ENCODE measurements at regions not wholly inside any gene's neighbourhood (a gene's known extent, or its start where the extent isn't known, plus 50 kb on each side); places are given as distances from the start of the nearest gene placed in this dataset.

GRCh38 chr15:70274255-70274880, 176.7 kb upstream of the TLE3 start:
- Histone ChIP-seq H3K9me3 (ENCODE audit: control insufficient read depth in 2 of 2, insufficient read depth in 1 of 2, low read depth in 1 of 2, low read length in 1 of 2) (no peaks in the 10 kb centered on the region), H3K4me3 (ENCODE audit: low read depth in 1 of 2, low read length in 2 of 2) (no peak overlapping the region), H3K4me1 (ENCODE audit: control insufficient read depth in 2 of 2, insufficient read depth in 2 of 2, low read length in 1 of 2) (peaks cover 4 to 16% of the 10 kb centered on the region in 2 donors), H3K27me3 (ENCODE audit: control insufficient read depth in 1 of 2, insufficient read depth in 2 of 2, low read length in 2 of 2) (no peaks in the 10 kb centered on the region), H3K27ac (ENCODE audit: low read depth in 2 of 2, low read length in 1 of 2) (no peak overlapping the region), H3K36me3 (ENCODE audit: control insufficient read depth in 2 of 2, insufficient read depth in 2 of 2, low read length in 1 of 2) (no peaks in the 10 kb centered on the region)
- WGBS, 2 donors: 80 to 89% methylated on average over 3 of the region's 3 CpGs

GRCh38 chr15:70273808-70274207, 176.1 kb upstream of the TLE3 start:
- Histone ChIP-seq H3K36me3 (ENCODE audit: control insufficient read depth in 2 of 2, insufficient read depth in 2 of 2, low read length in 1 of 2) (no peaks in the 10 kb centered on the region), H3K4me3 (ENCODE audit: low read depth in 1 of 2, low read length in 2 of 2) (no peak overlapping the region), H3K9me3 (ENCODE audit: control insufficient read depth in 2 of 2, insufficient read depth in 1 of 2, low read depth in 1 of 2, low read length in 1 of 2) (no peaks in the 10 kb centered on the region), H3K4me1 (ENCODE audit: control insufficient read depth in 2 of 2, insufficient read depth in 2 of 2, low read length in 1 of 2) (peaks cover 4 to 20% of the 10 kb centered on the region in 2 donors), H3K27ac (ENCODE audit: low read depth in 2 of 2, low read length in 1 of 2) (no peak overlapping the region), H3K27me3 (ENCODE audit: control insufficient read depth in 1 of 2, insufficient read depth in 2 of 2, low read length in 2 of 2) (no peaks in the 10 kb centered on the region)
- 83 to 89% methylated on average over 3 of the region's 3 CpGs for WGBS, 2 donors

GRCh38 chr15:70272565-70273355, 175.0 kb upstream of the TLE3 start:
- Histone ChIP-seq H3K4me1 (ENCODE audit: control insufficient read depth in 2 of 2, insufficient read depth in 2 of 2, low read length in 1 of 2) (peaks cover 4 to 22% of the 10 kb centered on the region in 2 donors), H3K27ac (ENCODE audit: low read depth in 2 of 2, low read length in 1 of 2) (no peak overlapping the region), H3K9me3 (ENCODE audit: control insufficient read depth in 2 of 2, insufficient read depth in 1 of 2, low read depth in 1 of 2, low read length in 1 of 2) (no peaks in the 10 kb centered on the region), H3K27me3 (ENCODE audit: control insufficient read depth in 1 of 2, insufficient read depth in 2 of 2, low read length in 2 of 2) (no peaks in the 10 kb centered on the region), H3K36me3 (ENCODE audit: control insufficient read depth in 2 of 2, insufficient read depth in 2 of 2, low read length in 1 of 2) (no peaks in the 10 kb centered on the region), H3K4me3 (ENCODE audit: low read depth in 1 of 2, low read length in 2 of 2) (no peak overlapping the region)
- 93 to 95% methylated on average over 10 of the region's 10 CpGs for WGBS, 2 donors

GRCh38 chr15:70271422-70272088, 173.8 kb upstream of the TLE3 start:
- Histone ChIP-seq H3K36me3 (ENCODE audit: control insufficient read depth in 2 of 2, insufficient read depth in 2 of 2, low read length in 1 of 2) (no peaks in the 10 kb centered on the region), H3K4me1 (ENCODE audit: control insufficient read depth in 2 of 2, insufficient read depth in 2 of 2, low read length in 1 of 2) (peaks cover 4 to 25% of the 10 kb centered on the region in 2 donors), H3K27ac (ENCODE audit: low read depth in 2 of 2, low read length in 1 of 2) (peak overlapping the region in 1 of 2 donors; percentile 53), H3K27me3 (ENCODE audit: control insufficient read depth in 1 of 2, insufficient read depth in 2 of 2, low read length in 2 of 2) (no peaks in the 10 kb centered on the region), H3K4me3 (ENCODE audit: low read depth in 1 of 2, low read length in 2 of 2) (no peak overlapping the region), H3K9me3 (ENCODE audit: control insufficient read depth in 2 of 2, insufficient read depth in 1 of 2, low read depth in 1 of 2, low read length in 1 of 2) (no peaks in the 10 kb centered on the region)
- 11 to 40% methylated on average over 3 of the region's 3 CpGs for WGBS, 2 donors

DNA sequence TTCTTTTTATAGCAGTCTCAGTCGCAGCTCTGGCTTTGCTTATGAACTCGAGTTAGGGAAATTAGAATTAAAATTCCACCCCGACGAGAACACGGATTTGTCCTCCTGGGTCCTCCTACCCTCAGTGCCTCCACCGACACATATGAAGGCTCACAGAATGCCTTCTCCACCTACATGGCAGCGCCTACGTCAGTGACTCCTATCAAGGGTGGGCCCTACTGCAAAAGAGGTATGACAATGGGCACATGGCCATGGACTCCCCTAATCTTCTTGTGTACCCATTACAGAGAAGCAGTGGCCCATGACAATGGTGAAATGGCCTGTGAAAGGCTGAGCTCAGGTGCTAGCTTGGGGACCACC, 173.0 kb upstream of the TLE3 start:
- no peak overlapping the region for H3K27ac ChIP-seq (ENCODE audit: low read depth in 2 of 2, low read length in 1 of 2)
- H3K4me3 ChIP-seq (ENCODE audit: low read depth in 1 of 2, low read length in 2 of 2): no peak overlapping the region
- peaks cover 4 to 26% of the 10 kb centered on the region in 2 donors for H3K4me1 ChIP-seq (ENCODE audit: control insufficient read depth in 2 of 2, insufficient read depth in 2 of 2, low read length in 1 of 2)
- 73 to 78% methylated on average over 8 of the region's 8 CpGs for WGBS, 2 donors
- H3K9me3 ChIP-seq (ENCODE audit: control insufficient read depth in 2 of 2, insufficient read depth in 1 of 2, low read depth in 1 of 2, low read length in 1 of 2): no peaks in the 10 kb centered on the region
- H3K27me3 ChIP-seq (ENCODE audit: control insufficient read depth in 1 of 2, insufficient read depth in 2 of 2, low read length in 2 of 2): no peaks in the 10 kb centered on the region
- no peaks in the 10 kb centered on the region for H3K36me3 ChIP-seq (ENCODE audit: control insufficient read depth in 2 of 2, insufficient read depth in 2 of 2, low read length in 1 of 2)

DNA sequence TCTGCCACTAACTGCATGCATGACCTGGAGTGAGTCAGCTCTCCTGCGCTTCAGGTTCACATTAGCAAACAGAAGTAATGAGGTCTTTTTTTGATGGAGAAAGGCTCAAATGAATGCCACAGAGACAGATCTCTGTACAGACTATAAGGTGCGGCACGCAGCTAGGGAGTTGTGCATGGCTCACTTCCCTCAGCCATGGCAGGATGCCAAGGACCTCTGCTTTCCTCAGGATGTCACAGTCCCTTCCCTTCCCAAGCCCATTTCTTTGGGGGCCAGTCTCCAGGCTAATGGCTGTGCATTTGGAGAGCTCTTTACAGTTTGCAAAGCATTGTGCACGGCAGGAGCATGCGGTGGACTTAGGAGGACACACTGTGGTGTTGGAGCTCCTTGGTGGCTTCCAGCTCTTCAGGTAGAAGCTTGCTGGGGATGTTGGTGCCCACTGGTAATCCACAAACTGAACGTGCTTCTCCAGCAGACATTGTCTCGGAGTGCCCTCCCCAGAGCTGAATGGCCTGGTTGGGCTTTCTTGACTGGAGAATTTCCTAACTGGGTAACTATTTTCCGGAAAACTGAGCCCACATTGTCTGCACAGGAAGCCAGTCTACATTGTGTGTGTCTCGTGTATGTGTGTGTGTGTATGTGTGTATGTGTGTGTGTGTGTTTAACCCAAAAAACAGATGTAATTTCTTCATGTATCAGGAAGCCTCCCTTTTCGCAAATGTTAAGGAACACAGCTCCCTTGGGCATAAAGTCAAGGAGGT, 172.5 kb upstream of the TLE3 start:
- peaks cover 4 to 26% of the 10 kb centered on the region in 2 donors for H3K4me1 ChIP-seq (ENCODE audit: control insufficient read depth in 2 of 2, insufficient read depth in 2 of 2, low read length in 1 of 2)
- 55 to 64% methylated on average over 10 of the region's 10 CpGs for WGBS, 2 donors
- H3K9me3 ChIP-seq (ENCODE audit: control insufficient read depth in 2 of 2, insufficient read depth in 1 of 2, low read depth in 1 of 2, low read length in 1 of 2): no peaks in the 10 kb centered on the region
- H3K27ac ChIP-seq (ENCODE audit: low read depth in 2 of 2, low read length in 1 of 2): no peak overlapping the region
- H3K27me3 ChIP-seq (ENCODE audit: control insufficient read depth in 1 of 2, insufficient read depth in 2 of 2, low read length in 2 of 2): no peaks in the 10 kb centered on the region
- H3K4me3 ChIP-seq (ENCODE audit: low read depth in 1 of 2, low read length in 2 of 2): no peak overlapping the region
- H3K36me3 ChIP-seq (ENCODE audit: control insufficient read depth in 2 of 2, insufficient read depth in 2 of 2, low read length in 1 of 2): no peaks in the 10 kb centered on the region

DNA sequence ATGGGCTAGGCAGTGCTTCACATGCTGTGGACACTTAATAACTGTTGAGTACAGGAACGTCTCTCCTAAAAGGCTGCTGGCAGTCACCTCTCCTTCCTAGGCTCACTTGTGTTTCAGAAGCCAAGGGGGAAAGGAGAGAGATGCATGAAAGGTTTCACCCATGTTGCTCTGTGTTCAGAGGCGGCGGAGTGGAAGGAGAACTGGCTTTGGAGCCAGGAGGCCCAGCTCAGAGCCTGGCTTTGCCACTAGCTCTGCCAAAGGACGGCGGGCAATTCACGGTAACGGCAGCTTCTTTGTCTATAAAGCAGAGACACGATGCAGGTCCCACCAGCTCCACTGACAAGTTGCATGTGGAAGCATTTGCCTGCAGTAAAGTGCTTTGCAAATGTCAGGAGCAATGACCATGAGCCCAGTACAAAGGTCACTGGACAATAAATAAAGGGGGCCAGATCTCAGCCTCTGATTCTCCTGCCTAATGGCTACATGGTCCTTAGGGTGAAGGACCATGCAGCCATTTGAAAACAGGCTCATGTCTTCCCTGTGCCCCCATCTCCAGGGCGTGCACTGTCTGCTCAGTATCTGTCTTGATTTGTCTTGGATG, 171.7 kb upstream of the TLE3 start:
- H3K36me3 ChIP-seq (ENCODE audit: control insufficient read depth in 2 of 2, insufficient read depth in 2 of 2, low read length in 1 of 2): no peaks in the 10 kb centered on the region
- H3K9me3 ChIP-seq (ENCODE audit: control insufficient read depth in 2 of 2, insufficient read depth in 1 of 2, low read depth in 1 of 2, low read length in 1 of 2): no peaks in the 10 kb centered on the region
- WGBS, 2 donors: 65 to 81% methylated on average over 9 of the region's 9 CpGs
- H3K4me3 ChIP-seq (ENCODE audit: low read depth in 1 of 2, low read length in 2 of 2): no peak overlapping the region
- no peaks in the 10 kb centered on the region for H3K27me3 ChIP-seq (ENCODE audit: control insufficient read depth in 1 of 2, insufficient read depth in 2 of 2, low read length in 2 of 2)
- no peak overlapping the region for H3K27ac ChIP-seq (ENCODE audit: low read depth in 2 of 2, low read length in 1 of 2)
- H3K4me1 ChIP-seq (ENCODE audit: control insufficient read depth in 2 of 2, insufficient read depth in 2 of 2, low read length in 1 of 2): peaks cover 4 to 26% of the 10 kb centered on the region in 2 donors

GRCh38 chr15:70268698-70269251, 171.1 kb upstream of the TLE3 start:
- 59 to 67% methylated on average over 18 of the region's 18 CpGs for WGBS, 2 donors
- Histone ChIP-seq H3K4me3 (ENCODE audit: low read depth in 1 of 2, low read length in 2 of 2) (no peak overlapping the region), H3K27ac (ENCODE audit: low read depth in 2 of 2, low read length in 1 of 2) (no peak overlapping the region), H3K27me3 (ENCODE audit: control insufficient read depth in 1 of 2, insufficient read depth in 2 of 2, low read length in 2 of 2) (no peaks in the 10 kb centered on the region), H3K9me3 (ENCODE audit: control insufficient read depth in 2 of 2, insufficient read depth in 1 of 2, low read depth in 1 of 2, low read length in 1 of 2) (no peaks in the 10 kb centered on the region), H3K36me3 (ENCODE audit: control insufficient read depth in 2 of 2, insufficient read depth in 2 of 2, low read length in 1 of 2) (no peaks in the 10 kb centered on the region), H3K4me1 (ENCODE audit: control insufficient read depth in 2 of 2, insufficient read depth in 2 of 2, low read length in 1 of 2) (peaks cover 4 to 26% of the 10 kb centered on the region in 2 donors)

- Histone ChIP-seq H3K9me3 (ENCODE audit: control insufficient read depth in 2 of 2, insufficient read depth in 1 of 2, low read depth in 1 of 2, low read length in 1 of 2) (no peaks in the 10 kb centered on the region), H3K27ac (ENCODE audit: low read depth in 2 of 2, low read length in 1 of 2) (no peak overlapping the region), H3K4me3 (ENCODE audit: low read depth in 1 of 2, low read length in 2 of 2) (no peak overlapping the region), H3K27me3 (ENCODE audit: control insufficient read depth in 1 of 2, insufficient read depth in 2 of 2, low read length in 2 of 2) (no peaks in the 10 kb centered on the region), H3K4me1 (ENCODE audit: control insufficient read depth in 2 of 2, insufficient read depth in 2 of 2, low read length in 1 of 2) (peaks cover 4 to 26% of the 10 kb centered on the region in 2 donors), H3K36me3 (ENCODE audit: control insufficient read depth in 2 of 2, insufficient read depth in 2 of 2, low read length in 1 of 2) (no peaks in the 10 kb centered on the region)
- WGBS, 2 donors: 69 to 72% methylated on average over 6 of the region's 6 CpGs
These were observed 170.2 kb upstream of the TLE3 start for GRCh38 chr15:70267879-70268278.

All from esophagus (tissue), 2 donors.